ENCODE measurements at regions not wholly inside any gene's neighbourhood (a gene's known extent, or its start where the extent isn't known, plus 50 kb on each side); places are given as distances from the start of the nearest gene placed in this dataset.
"Not testable (repeated sequence)": the region's sequence is repeated elsewhere in the genome, so short reads cannot be mapped to it uniquely, and the experiment has no call there.

DNA sequence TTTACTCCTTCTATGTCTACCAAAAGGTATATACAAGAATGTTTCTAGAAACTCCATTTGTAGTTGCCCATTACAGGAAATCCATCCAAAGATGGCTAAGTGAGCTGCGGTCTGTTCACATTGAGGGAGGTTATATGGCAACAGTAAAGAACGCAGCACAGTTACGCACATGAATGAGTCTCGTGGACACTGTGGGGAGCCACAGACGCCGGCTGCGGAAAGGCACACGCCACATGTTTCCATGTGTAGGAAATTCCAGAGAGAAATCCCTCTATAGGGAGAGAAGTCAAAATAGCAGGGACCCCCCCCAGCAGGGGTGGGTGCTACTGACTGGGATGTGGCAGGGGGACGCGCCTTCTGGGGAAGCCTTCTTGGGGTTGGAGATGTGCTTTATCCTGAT is 139.0 kb upstream of the NCOR2 start:
- no peak for DNase-seq (ENCODE audit: low spot score)

GRCh38 chr12:124705545-124706138 is 138.2 kb upstream of the NCOR2 start:
- no peak for DNase-seq (ENCODE audit: low spot score)

GRCh38 chr12:124704619-124705018 is 137.2 kb upstream of the NCOR2 start:
- DNase-seq (ENCODE audit: low spot score), result no peak

DNA sequence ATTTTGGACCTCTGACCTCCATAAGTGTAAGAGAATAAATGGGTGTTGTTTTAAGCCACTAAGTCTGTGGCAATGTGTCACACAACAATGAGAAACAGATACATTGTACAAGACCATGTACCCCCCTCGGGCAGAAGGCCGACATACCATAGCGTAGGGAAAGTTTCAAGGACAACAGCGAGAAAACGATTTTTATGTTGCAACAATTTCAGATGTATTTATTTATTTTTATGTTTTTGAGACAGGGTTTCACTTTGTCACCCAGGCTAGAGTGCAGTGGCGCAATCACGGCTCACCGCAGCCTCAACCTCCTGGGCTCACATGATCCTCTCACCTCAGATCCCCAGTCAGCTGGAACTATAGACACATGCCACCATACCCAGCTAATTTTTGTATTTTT is 136.4 kb upstream of the NCOR2 start:
- DNase-seq (ENCODE audit: low spot score), result no peak

DNA sequence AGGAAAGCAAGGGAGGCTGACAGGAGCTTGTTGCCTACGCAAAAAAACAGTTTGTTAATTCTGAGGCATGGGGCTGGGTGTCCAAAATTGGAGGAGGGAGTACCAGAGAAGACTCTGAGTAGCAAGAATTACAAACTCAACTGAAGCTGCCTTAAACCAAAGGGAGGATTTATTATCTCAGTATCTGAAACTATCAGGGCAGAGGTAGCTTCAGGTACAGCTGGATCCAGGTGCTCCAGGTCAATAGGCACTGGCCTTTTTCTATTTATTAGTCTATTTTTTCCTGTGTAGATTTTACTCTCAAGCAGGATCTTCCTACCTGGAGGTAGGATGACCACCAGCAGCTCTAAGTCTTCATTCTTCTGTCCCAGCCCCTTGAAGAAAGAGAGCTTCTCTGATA is 135.3 kb upstream of the NCOR2 start:
- DNase-seq (ENCODE audit: low spot score), result no peak

DNA sequence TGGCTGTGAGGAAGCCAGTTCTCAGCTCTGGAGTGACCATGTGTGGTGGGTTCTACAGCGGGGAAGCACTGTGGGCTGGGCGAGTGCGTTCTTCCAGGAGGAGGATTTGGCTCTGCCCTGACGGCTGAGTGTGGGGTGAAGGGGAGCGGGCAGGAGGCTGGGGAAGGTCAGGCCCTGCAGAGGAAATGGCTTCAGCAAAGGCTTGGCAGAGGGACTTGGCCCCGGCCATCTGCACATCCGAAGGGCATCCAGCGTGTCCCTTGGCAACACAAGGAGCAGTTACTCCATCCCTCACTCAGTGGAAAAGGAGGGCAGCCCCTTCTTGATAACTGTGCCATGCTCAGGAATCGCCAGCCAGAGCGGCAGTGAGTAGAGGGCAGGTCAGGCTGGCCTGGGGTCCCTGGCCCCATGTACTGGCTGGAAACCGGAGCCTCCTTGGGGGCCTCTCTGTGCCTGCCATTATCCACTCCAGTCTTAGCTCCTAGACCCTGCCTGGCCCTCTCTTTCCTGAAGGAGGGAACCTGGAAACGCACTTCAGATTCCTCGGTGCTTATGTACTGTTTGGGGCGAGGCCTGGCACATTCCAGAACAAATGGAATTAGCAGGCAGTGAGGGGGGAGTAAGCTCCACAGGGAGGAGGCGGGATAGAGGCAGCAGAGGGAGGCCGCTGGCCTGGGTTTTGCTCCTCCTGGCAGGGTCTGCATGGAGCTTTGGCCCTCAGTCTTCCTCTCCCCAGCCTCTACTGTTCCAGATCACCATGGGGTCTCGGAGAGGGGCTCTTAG is 133.6 kb upstream of the NCOR2 start:
- DNase-seq (ENCODE audit: low spot score), result peak; percentile 78

DNA sequence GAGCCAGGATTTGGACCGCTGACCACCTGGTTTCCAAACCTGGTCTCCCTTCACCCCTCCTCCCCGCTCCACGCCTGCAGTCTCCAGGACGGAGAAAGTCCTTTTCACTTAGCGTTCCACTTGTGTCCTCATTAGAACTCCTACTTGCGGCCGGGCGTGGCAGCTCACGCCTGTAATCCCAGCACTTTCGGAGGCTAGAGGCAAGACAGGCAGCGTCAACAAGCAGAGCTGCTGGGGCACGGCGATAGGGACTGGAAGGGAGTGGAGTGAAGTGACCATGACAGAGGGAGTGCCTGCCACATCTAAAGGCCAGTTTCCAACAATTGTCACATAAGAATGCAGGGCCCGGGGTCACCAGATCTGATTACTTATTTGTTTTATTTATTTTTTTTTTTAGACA is 132.5 kb upstream of the NCOR2 start:
- DNase-seq (ENCODE audit: low spot score), result no peak

GRCh38 chr12:124698998-124699305 is 131.5 kb upstream of the NCOR2 start:
- DNase-seq (ENCODE audit: low spot score), result no peak

DNA sequence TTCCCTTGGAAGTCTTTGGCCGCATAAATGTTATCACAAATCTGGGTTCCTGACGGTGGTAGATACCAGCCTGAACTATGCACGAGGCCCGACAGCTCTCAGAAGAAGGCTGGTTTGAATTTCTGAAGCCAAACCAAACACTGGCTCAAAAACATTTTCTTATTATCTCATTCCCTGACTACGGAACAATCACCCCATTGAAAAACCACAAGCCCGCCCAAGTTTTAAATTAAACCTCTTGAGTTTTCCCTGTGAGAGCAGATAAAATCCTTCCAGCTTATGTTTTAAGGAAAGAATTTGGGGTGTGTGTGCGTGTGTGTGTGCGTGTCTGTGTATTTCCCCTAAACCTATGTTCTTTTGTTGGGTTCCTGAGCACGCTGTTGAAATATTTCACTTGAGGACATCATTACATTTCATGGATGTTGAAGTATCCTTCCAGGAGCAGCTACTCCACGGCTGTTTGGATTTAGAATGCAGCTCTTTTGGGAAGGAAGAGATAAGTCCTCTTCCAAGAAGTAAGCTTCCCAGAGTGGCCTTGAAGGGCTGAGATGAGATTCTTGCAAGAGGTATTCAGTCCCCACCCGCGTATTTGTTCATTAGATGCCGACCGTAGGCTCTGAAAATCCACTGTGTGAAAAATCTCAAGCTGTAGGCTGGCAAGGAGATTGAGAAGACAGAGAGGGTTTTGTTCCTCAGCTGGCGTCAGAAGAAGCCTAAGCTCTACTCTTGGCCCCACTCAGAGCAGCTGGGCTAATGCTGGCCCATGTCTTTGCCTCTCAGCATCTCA is 131.0 kb upstream of the NCOR2 start:
- DNase-seq (ENCODE audit: low spot score), result no peak

GRCh38 chr12:124697722-124698121 is 130.3 kb upstream of the NCOR2 start:
- DNase-seq (ENCODE audit: low spot score), result not testable (repeated sequence)

DNA sequence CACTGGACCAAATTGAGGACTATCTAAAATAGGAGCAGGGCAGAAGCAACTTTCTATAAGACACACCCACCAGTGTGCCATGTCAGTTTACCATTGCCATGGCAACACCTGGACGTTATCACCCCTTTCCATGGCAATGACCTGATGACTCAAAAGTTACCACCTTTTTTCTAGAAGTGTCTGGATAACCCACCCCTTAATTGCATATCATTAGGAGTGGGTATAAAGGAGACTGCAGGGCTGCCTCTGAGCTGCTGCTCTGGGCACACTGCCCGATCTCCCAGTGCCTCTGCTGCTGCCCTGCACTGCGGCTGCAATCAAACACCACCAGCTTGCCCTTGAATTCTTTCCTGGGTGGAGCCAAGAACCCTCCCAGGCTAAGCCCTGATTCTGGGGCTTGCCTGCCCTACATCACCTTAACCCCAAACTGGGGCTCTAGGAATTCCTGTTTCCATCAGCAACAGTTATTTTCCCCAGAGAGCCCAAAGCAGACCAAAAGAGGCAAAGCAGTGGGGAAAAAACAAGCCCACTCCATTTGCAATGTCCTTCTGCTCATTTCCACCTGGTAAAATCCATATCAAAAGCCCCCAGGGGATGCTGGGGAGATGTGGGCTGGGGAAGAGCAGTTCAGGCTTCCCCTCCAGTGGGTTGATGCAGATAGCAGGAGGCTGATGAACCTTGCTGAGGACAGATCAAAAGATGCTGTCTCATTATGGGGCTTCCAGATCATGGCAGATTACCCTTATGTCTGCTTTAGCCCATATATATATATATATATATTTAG is 129.5 kb upstream of the NCOR2 start:
- no peak for DNase-seq (ENCODE audit: low spot score)

DNA sequence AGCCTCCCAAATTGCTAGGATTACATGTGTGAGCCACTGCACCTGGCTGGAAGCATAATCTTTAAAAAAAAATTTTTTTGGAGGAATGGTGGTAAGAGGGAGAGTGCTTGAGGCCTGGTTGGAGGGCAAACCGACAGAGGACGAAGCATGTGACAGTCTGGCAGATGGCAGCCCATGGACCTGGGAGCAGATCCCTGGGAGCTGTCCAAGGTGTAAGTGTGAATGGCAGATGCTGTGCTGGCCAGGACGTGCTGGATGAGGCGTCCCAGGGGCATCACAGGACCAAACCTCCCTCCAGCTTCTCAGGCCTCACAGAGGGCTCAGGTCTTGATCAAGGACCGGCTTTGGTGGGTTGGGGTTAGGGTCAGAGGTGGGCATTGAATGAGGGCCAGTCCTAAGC is 128.4 kb upstream of the NCOR2 start:
- DNase-seq (ENCODE audit: low spot score), result no peak

- DNase-seq (ENCODE audit: low spot score), result no peak
Observed at GRCh38 chr12:124694846-124695497, 127.6 kb upstream of the NCOR2 start.

GRCh38 chr12:124694250-124694649 is 126.8 kb upstream of the NCOR2 start:
- no peak for DNase-seq (ENCODE audit: low spot score)

DNA sequence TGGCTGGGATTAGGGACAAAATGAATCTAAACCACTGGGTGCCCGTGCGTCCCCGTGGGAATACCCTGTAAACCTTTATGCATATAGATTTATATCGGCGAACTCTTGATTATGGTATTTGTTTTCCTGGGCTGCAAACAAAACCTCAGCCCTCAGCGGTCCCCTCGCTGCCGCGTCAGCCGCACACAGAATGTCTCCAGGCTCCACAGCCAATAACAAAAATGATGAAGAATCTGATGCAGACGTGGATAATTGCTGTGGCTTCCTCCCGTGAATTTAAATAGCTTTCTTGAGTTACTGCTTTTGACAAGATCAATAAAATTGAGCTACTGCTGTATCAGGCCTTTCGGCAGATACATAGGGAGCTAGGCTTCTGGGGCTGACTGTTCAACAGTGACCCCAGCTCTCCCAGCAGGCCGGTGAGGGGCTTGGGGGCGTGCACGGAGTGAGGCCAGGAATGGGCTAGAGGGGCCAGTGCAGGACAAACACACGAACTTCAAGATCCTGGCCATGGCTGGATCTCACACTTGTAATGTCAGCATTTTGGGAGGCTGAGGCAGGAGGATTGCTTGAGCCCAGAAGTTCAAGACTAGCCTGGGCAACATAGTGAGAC is 125.8 kb upstream of the NCOR2 start:
- DNase-seq (ENCODE audit: low spot score), result no peak

GRCh38 chr12:124692443-124692842 is 125.0 kb upstream of the NCOR2 start:
- no peak for DNase-seq (ENCODE audit: low spot score)

- no peak for DNase-seq (ENCODE audit: low spot score)
Observed at GRCh38 chr12:124691429-124691828, 124.0 kb upstream of the NCOR2 start.

- DNase-seq (ENCODE audit: low spot score), result no peak
Observed at GRCh38 chr12:124689631-124690030, 122.2 kb upstream of the NCOR2 start.

- no peak for DNase-seq (ENCODE audit: low spot score)
Observed at GRCh38 chr12:124688356-124688992, 121.1 kb upstream of the NCOR2 start.

- peak; percentile 78 for DNase-seq (ENCODE audit: low spot score)
Observed at GRCh38 chr12:124687917-124688316, 120.5 kb upstream of the NCOR2 start.
